Esophagus muscularis mucosa (tissue), 4 donors: ENCODE measurements at regions not wholly inside any gene's neighbourhood (a gene's known extent, or its start where the extent isn't known, plus 50 kb on each side); places are given as distances from the start of the nearest gene placed in this dataset.

Experiments used
- CTCF ChIP-seq, 3 experiments: fragments of 200-600 bp in 2 of 3; fragments of 450-650 bp in 1 of 3; sonication (generic) in 2 of 3; IDR thresholded peaks; one replicate each; pipeline ENCODE4 v1.5.1; 2017 to 2019; ENCODE audit warnings: antibody characterized with exemption in 3 of 3, mild to moderate bottlenecking in 2 of 3, moderate library complexity in 1 of 3
- EP300 ChIP-seq: sonication (generic); formaldehyde crosslinking; IDR thresholded peaks from one replicate; pipeline ENCODE4 v1.6.1; 2017; ENCODE audit warnings: antibody characterized with exemption
- POLR2A ChIP-seq: fragments of 450-650 bp; IDR thresholded peaks from one replicate; pipeline ENCODE4 v1.6.1; 2017; ENCODE audit warnings: antibody characterized with exemption, moderate library complexity, mild to moderate bottlenecking, low read depth
- POLR2AphosphoS5 ChIP-seq, 2 donors: sonication (generic); formaldehyde crosslinking; IDR thresholded peaks; one replicate each; pipeline ENCODE4 v1.6.1; 2017; ENCODE audit warnings: antibody characterized with exemption in 2 of 2

- no peak for TF ChIP-seq CTCF (IDR thresholded peaks at IDR 0.05)
- TF ChIP-seq POLR2AphosphoS5 (IDR thresholded peaks at IDR 0.05), result no peak
- no peak for TF ChIP-seq EP300
- no peak for TF ChIP-seq POLR2A
Observed at GRCh38 chr9:115382865-115383264, 264.9 kb upstream of the TNC start.
